ENCODE measurements at regions not wholly inside any gene's neighbourhood (a gene's known extent, or its start where the extent isn't known, plus 50 kb on each side); places are given as distances from the start of the nearest gene placed in this dataset.

GRCh38 chr11:130652671-130653335 is 204.4 kb downstream of the ADAMTS15 start:
- TF ChIP-seq RAD21 (IDR thresholded peaks at IDR 0.05) = no peak
- peak; percentile 30 for TF ChIP-seq ZBTB33 (IDR thresholded peaks at IDR 0.05)
- no peak for TF ChIP-seq EGR1 (IDR thresholded peaks at IDR 0.05; ENCODE audit: low read depth in 2 of 2)
- no peak for TF ChIP-seq ATF3 (IDR thresholded peaks at IDR 0.05)
- TF ChIP-seq HNF4G (IDR thresholded peaks at IDR 0.05) = no peak
- peak; percentile 51 for TF ChIP-seq REST (IDR thresholded peaks at IDR 0.05)
- peak; percentile 28 for TF ChIP-seq FOXA1 (IDR thresholded peaks at IDR 0.05)
- TF ChIP-seq CTCF (IDR thresholded peaks at IDR 0.05; ENCODE audit: low read depth, low read length, missing input control) = no peak
- peak; percentile 54 for TF ChIP-seq MAX (IDR thresholded peaks at IDR 0.05)
- TF ChIP-seq HNF4A (conservative IDR thresholded peaks at IDR 0.05) = peak; percentile 22 to 69
- TF ChIP-seq JUND (IDR thresholded peaks at IDR 0.05) = peak in 1 of 2 donors; percentile 68
- no peak for TF ChIP-seq YY1 (IDR thresholded peaks at IDR 0.05)
- TF ChIP-seq NR2F2 (IDR thresholded peaks at IDR 0.05) = no peak
- no peak for TF ChIP-seq GABPA (IDR thresholded peaks at IDR 0.05 in 1 of 2, conservative IDR thresholded peaks at IDR 0.05 in 1 of 2)
- peak; percentile 17 for TF ChIP-seq FOXA2 (IDR thresholded peaks at IDR 0.05)
- TF ChIP-seq RXRA (IDR thresholded peaks at IDR 0.05) = peak; percentile 12 to 85
- TF ChIP-seq SP1 (IDR thresholded peaks at IDR 0.05) = no peak
- no peak for TF ChIP-seq TAF1 (conservative IDR thresholded peaks at IDR 0.05)
- no peak overlapping the region for H3K9ac ChIP-seq (ENCODE audit: low read depth in 1 of 2, low read length in 2 of 2)
- WGBS = 91% methylated on average over 3 of the region's 3 CpGs
- no peaks in the 10 kb centered on the region for H3K9me3 ChIP-seq (ENCODE audit: control insufficient read depth in 4 of 4, low read length in 3 of 4)
- H3K4me1 ChIP-seq (ENCODE audit: control insufficient read depth in 4 of 4, insufficient read depth in 4 of 4, low read length in 3 of 4) = peaks cover 3 to 15% (median 12%) of the 10 kb centered on the region in 4 donors
- peak overlapping the region; percentile 7 to 18 for H3K27ac ChIP-seq (ENCODE audit: low read depth in 1 of 2, low read length in 2 of 2)
- H3K4me3 ChIP-seq (ENCODE audit: low read depth in 1 of 3, low read length in 3 of 3) = no peak overlapping the region
- DNase-seq (ENCODE audit: low spot score) = no peak
- no peaks in the 10 kb centered on the region for H3K27me3 ChIP-seq (ENCODE audit: control insufficient read depth in 4 of 4, insufficient read depth in 4 of 4, low read length in 3 of 4)
- H3K36me3 ChIP-seq (ENCODE audit: control insufficient read depth in 4 of 4, insufficient read depth in 3 of 4, low read depth in 1 of 4, low read length in 3 of 4) = no peaks in the 10 kb centered on the region
